HCT116 (cell line): ENCODE measurements at regions not wholly inside any gene's neighbourhood (a gene's known extent, or its start where the extent isn't known, plus 50 kb on each side); places are given as distances from the start of the nearest gene placed in this dataset.

Source experiments
- ATAC-seq: fragments of 200-7000 bp; cut with Tn5 transposase; 2 replicates; pipeline ENCODE4 v1.9.1; 2020; ENCODE audit warnings: mild to moderate bottlenecking, moderate library complexity
- BruUV-seq: library from RNA; stranded (reverse); fragments of 400-500 nt; replicated peaks from 2 replicates; lab custom pipeline; 2021; lab: Mats Ljungman, UMichigan
- CTCF ChIA-PET: fragments of 300-600 bp; sonication (Branson Sonifier 250); formaldehyde crosslinking; loops from one replicate; lab custom pipeline; 2021; ENCODE audit warnings: antibody characterized with exemption; lab: Charles Lee
- POLR2A ChIA-PET: fragments of 300-600, 350-600 bp; sonication (Branson Sonifier 250); formaldehyde crosslinking; loops from one replicate; lab custom pipeline; 2021; ENCODE audit warnings: antibody characterized with exemption; lab: Charles Lee
- RAD21 ChIA-PET, 2 experiments: fragments of 300-600 bp; sonication (Branson Sonifier 250); formaldehyde crosslinking; loops; one replicate each; lab custom pipeline; 2023; ENCODE audit warnings: low total read pairs in 2 of 2; ENCODE audit not compliant: uncharacterized antibody in 2 of 2, unreplicated experiment in 2 of 2, low non-redundant PET in 1 of 2; lab: Charles Lee
- DNase-seq: peaks from one replicate; pipeline ENCODE4 v3.0.0-alpha.2; 2010; ENCODE audit warnings: low read depth, low spot score
- H2AFZ ChIP-seq: fragments of 200-600 bp; shearing (Covaris generic), sonication (generic); 2 replicates; pipeline ENCODE4 v1.6.1; 2017; ENCODE audit warnings: low read depth, mixed run types, mixed read lengths, antibody characterized with exemption, low read length; ENCODE audit not compliant: poor library complexity, severe bottlenecking
- H3K27ac ChIP-seq: 2 replicates; pipeline ENCODE4 v1.5.1; 2012; ENCODE audit warnings: low read depth, low read length
- H3K27me3 ChIP-seq: fragments of 200-600 bp; sonication (generic); 2 replicates; pipeline ENCODE4 v1.6.1; 2016; ENCODE audit warnings: mixed run types, low read length, mixed read lengths; ENCODE audit not compliant: insufficient read depth
- H3K36me3 ChIP-seq, 2 experiments: fragments of 200-500 bp in 1 of 2; fragments of 200-600 bp in 1 of 2; sonication (Bioruptor generic) in 1 of 2; sonication (generic) in 1 of 2; 2 replicates each; pipeline versions ENCODE4 v1.5.1 to v1.6.1; 2014 to 2016; ENCODE audit warnings: low read length in 2 of 2, inconsistent platforms in 1 of 2, mixed read lengths in 1 of 2, mixed run types in 1 of 2; ENCODE audit not compliant: insufficient read depth in 2 of 2, control insufficient read depth in 1 of 2
- H3K4me1 ChIP-seq, 2 experiments: fragments of 200-600 bp in 1 of 2; sonication (generic) in 1 of 2; 2 replicates each; pipeline versions ENCODE4 v1.5.1 to v1.6.1; 2012 to 2017; ENCODE audit warnings: low read length in 2 of 2, inconsistent platforms in 1 of 2, mild to moderate bottlenecking in 1 of 2, mixed read lengths in 1 of 2, mixed run types in 1 of 2, moderate library complexity in 1 of 2; ENCODE audit not compliant: insufficient read depth in 2 of 2, control insufficient read depth in 1 of 2
- H3K4me2 ChIP-seq: fragments of 200-600 bp; sonication (generic); 2 replicates; pipeline ENCODE4 v1.6.1; 2017; ENCODE audit warnings: mixed run types, low read length, mixed read lengths
- H3K4me3 ChIP-seq, 2 experiments: fragments of 200-600 bp in 1 of 2; sonication (generic) in 1 of 2; replicated peaks in 1 of 2; 2 replicates each; pipeline ENCODE4 v1.5.1; 2011 to 2016; ENCODE audit warnings: low read length in 2 of 2, control low read depth in 1 of 2, low read depth in 1 of 2, mild to moderate bottlenecking in 1 of 2, mixed read lengths in 1 of 2, mixed run types in 1 of 2
- H3K79me2 ChIP-seq: fragments of 200-600 bp; sonication (generic); 2 replicates; pipeline ENCODE4 v1.6.1; 2017; ENCODE audit warnings: mild to moderate bottlenecking, mixed run types, low read length, moderate library complexity, mixed read lengths; ENCODE audit not compliant: insufficient read depth
- H3K9ac ChIP-seq: fragments of 200-600 bp; sonication (generic); 2 replicates; pipeline ENCODE4 v1.6.1; 2016; ENCODE audit warnings: low read length, mixed read lengths
- H3K9me2 ChIP-seq: fragments of 200-600 bp; sonication (generic), shearing (Covaris generic); 2 replicates; pipeline ENCODE4 v1.6.1; 2017; ENCODE audit warnings: mixed run types, mild to moderate bottlenecking, moderate library complexity; ENCODE audit not compliant: insufficient read depth
- H3K9me3 ChIP-seq, 2 experiments: fragments of 200-500 bp in 1 of 2; fragments of 200-600 bp in 1 of 2; sonication (Bioruptor generic) in 1 of 2; sonication (generic) in 1 of 2; 2 replicates each; pipeline ENCODE4 v1.6.1; 2014 to 2017; ENCODE audit warnings: low read length in 2 of 2, mixed read lengths in 2 of 2, inconsistent platforms in 1 of 2, low read depth in 1 of 2, mild to moderate bottlenecking in 1 of 2, mixed run types in 1 of 2, moderate library complexity in 1 of 2; ENCODE audit not compliant: control insufficient read depth in 1 of 2, insufficient read depth in 1 of 2
- H4K20me1 ChIP-seq: fragments of 200-600 bp; sonication (generic), shearing (Covaris generic); 2 replicates; pipeline ENCODE4 v1.6.1; 2017; ENCODE audit warnings: mixed run types, mild to moderate bottlenecking, moderate library complexity; ENCODE audit not compliant: insufficient read depth
- CBX3 ChIP-seq: IDR thresholded peaks from 2 replicates; pipeline ENCODE4 v1.6.1; 2012; ENCODE audit warnings: low read depth
- CEBPB ChIP-seq: IDR thresholded peaks from 2 replicates; pipeline ENCODE4 v1.6.1; 2012; ENCODE audit warnings: low read depth
- EZH2 ChIP-seq: fragments of 200-600 bp; sonication (generic); IDR thresholded peaks from 2 replicates; pipeline ENCODE4 v1.6.1; 2017; ENCODE audit warnings: antibody characterized with exemption, mixed run types
- EZH2phosphoT487 ChIP-seq: fragments of 200-600 bp; IDR thresholded peaks from 2 replicates; pipeline ENCODE4 v1.6.1; 2018; ENCODE audit warnings: antibody characterized with exemption, borderline replicate concordance
- JUND ChIP-seq: IDR thresholded peaks from 2 replicates; pipeline ENCODE4 v1.6.1; 2012
- POLR2AphosphoS5 ChIP-seq: IDR thresholded peaks from 2 replicates; pipeline ENCODE4 v1.6.1; 2011; ENCODE audit warnings: mild to moderate bottlenecking, low read depth, low read length, moderate library complexity
- SIN3A ChIP-seq: IDR thresholded peaks from 2 replicates; pipeline ENCODE4 v1.6.1; 2012; ENCODE audit warnings: low read depth
- SP1 ChIP-seq: IDR thresholded peaks from 2 replicates; pipeline ENCODE4 v1.6.1; 2012; ENCODE audit warnings: low read depth
- SRF ChIP-seq: IDR thresholded peaks from 2 replicates; pipeline ENCODE4 v1.6.1; 2012; ENCODE audit warnings: low read depth
- TCF7L2 ChIP-seq: IDR thresholded peaks from 2 replicates; pipeline ENCODE4 v1.7.0; 2011; ENCODE audit warnings: borderline replicate concordance, inconsistent platforms; ENCODE audit not compliant: insufficient read depth, insufficient read length; ENCODE audit errors: extremely low read depth
- YY1 ChIP-seq: IDR thresholded peaks from 2 replicates; pipeline ENCODE4 v1.6.1; 2011; ENCODE audit warnings: low read length, low read depth, moderate library complexity, mild to moderate bottlenecking; ENCODE audit not compliant: insufficient replicate concordance; ENCODE audit errors: extremely low read depth
- ZFX ChIP-seq: fragments of 450-650 bp; IDR thresholded peaks from 2 replicates; pipeline ENCODE4 v1.6.1; 2017
- ZNF274 ChIP-seq: fragments of 200-500 bp; sonication (Bioruptor generic); IDR thresholded peaks from 2 replicates; pipeline ENCODE4 v1.6.1; 2014; ENCODE audit warnings: mild to moderate bottlenecking, low read depth, low read length, inconsistent platforms
- intact Hi-C: fragments of 100-400 bp; cut with micrococcal nuclease; formaldehyde crosslinking; loops from 2 replicates; pipeline ENCODE4 v1.10.0; 2022
- TF ChIP-seq, protein P1 (sequence below), 3 experiments: fragments of 200-600 bp in 1 of 3; sonication (generic) in 1 of 3; IDR thresholded peaks in 2 of 3; conservative IDR thresholded peaks in 1 of 3; 2 replicates each; pipeline ENCODE4 v1.5.1; 2012 to 2017; ENCODE audit warnings: low read depth in 2 of 3, low read length in 2 of 3, antibody characterized with exemption in 1 of 3, borderline replicate concordance in 1 of 3, control low read depth in 1 of 3, mild to moderate bottlenecking in 1 of 3, mixed read lengths in 1 of 3, mixed run types in 1 of 3, moderate library complexity in 1 of 3; ENCODE audit not compliant: insufficient read depth in 1 of 3
- TF ChIP-seq, protein P2 (sequence below): IDR thresholded peaks from 2 replicates; pipeline ENCODE4 v1.6.1; 2012

DNA sequence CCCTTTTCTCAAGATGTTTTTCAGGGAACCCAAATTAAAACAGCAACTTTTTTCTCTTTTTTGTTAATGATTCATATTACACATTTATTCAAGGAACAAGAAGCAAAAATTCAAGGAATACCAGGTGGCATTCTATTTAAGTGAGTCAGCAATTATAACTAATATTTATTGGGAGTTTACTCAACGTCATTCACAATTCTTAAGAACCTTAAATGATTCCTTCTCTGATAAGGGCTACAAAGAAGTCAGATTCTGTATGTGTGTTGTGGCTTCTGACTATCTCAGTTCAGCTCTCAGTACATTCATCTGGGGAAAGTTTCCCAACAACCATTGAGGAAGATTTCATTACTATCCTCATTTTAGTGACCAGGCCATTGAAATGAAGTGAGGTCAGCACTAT is 470.7 kb upstream of the AKR1E2 start:
- no peaks in the 10 kb centered on the region for H3K27me3 ChIP-seq
- intact Hi-C loops, result loop anchor here (10.0 kb wide), 2 partner anchors 299 to 379 kb away; no protein-coding TSS in a partner anchor
- ATAC-seq (no peak), DNase-seq (no peak)
- no peaks in the 10 kb centered on the region for H3K36me3 ChIP-seq
- H3K9me2 ChIP-seq, result peaks cover 7% of the 10 kb centered on the region; the same call in 1 of the 2 replicates
- CTCF ChIA-PET, result no interaction called here
- H3K4me2 ChIP-seq, result peak overlapping the region; percentile 76
- peaks cover 25 to 34% of the 10 kb centered on the region in 2 experiments for H3K4me1 ChIP-seq
- H3K79me2 ChIP-seq, result no peaks in the 10 kb centered on the region
- H4K20me1 ChIP-seq, result no peaks in the 10 kb centered on the region
- no peak overlapping the region for H3K9ac ChIP-seq
- BruUV-seq, result no TSS peak
- no peak overlapping the region; the same call in 1 of the 2 replicates for H3K27ac ChIP-seq
- TF ChIP-seq POLR2AphosphoS5, result no peak
- peak; percentile 19; the same call in 1 of the 2 replicates for TF ChIP-seq JUND
- TF ChIP-seq EZH2, result no peak
- no peak for TF ChIP-seq ZFX
- TF ChIP-seq, protein P1, sequence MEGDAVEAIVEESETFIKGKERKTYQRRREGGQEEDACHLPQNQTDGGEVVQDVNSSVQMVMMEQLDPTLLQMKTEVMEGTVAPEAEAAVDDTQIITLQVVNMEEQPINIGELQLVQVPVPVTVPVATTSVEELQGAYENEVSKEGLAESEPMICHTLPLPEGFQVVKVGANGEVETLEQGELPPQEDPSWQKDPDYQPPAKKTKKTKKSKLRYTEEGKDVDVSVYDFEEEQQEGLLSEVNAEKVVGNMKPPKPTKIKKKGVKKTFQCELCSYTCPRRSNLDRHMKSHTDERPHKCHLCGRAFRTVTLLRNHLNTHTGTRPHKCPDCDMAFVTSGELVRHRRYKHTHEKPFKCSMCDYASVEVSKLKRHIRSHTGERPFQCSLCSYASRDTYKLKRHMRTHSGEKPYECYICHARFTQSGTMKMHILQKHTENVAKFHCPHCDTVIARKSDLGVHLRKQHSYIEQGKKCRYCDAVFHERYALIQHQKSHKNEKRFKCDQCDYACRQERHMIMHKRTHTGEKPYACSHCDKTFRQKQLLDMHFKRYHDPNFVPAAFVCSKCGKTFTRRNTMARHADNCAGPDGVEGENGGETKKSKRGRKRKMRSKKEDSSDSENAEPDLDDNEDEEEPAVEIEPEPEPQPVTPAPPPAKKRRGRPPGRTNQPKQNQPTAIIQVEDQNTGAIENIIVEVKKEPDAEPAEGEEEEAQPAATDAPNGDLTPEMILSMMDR (IDR thresholded peaks at IDR 0.05 in 2 of 3, conservative IDR thresholded peaks at IDR 0.05 in 1 of 3; ENCODE audit: borderline replicate concordance in 1 of 3, insufficient read depth in 1 of 3, low read depth in 2 of 3, low read length in 2 of 3), result no peak
- no peak for TF ChIP-seq CEBPB
- TF ChIP-seq, all 23 proteins: peak for 1
- RAD21 ChIA-PET, result no interaction called here
- no peaks in the 10 kb centered on the region for H3K9me3 ChIP-seq
- H3K4me3 ChIP-seq, result peak overlapping the region in 1 of 2 experiments; percentile 47; a peak in 1 of 4 replicates
- H2AFZ ChIP-seq, result peak overlapping the region; percentile 72
- POLR2A ChIA-PET, result interaction anchor here (1.8 kb wide), 1 partner anchor 573 kb away, joined by 4 read pairs; no protein-coding TSS in a partner anchor

DNA sequence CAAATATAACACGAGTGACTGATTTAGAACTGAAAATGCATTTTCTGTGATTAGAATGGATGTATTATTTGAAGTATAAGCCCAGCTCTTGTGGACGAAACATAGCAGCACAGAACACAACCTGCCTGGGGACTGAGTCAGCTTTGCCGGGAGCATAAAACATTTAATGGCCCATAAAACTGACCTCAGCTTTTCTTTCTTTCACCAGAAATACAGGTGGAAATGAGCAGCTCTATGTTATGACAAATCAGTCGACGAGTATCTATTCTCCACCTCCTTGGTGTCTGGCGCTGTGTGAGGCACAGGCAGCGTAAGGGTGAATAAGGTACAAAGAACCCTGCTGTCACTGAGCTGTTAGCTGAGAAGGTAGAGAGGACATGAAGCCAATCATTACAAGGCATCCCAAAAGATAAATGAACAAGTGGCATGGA is 471.6 kb upstream of the AKR1E2 start:
- H3K4me2 ChIP-seq, result peak overlapping the region; percentile 76
- TF ChIP-seq, protein P2, sequence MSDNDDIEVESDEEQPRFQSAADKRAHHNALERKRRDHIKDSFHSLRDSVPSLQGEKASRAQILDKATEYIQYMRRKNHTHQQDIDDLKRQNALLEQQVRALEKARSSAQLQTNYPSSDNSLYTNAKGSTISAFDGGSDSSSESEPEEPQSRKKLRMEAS, result 0 out of 2 replicates have a peak, but pooled peaks have one; percentile 48
- TF ChIP-seq EZH2 (no peak), TCF7L2 (peak; percentile 65), ZFX (no peak), SRF (no peak), JUND (peak; percentile 78), CBX3 (peak; percentile 79), SP1 (peak; percentile 65), POLR2AphosphoS5 (peak; percentile 41; the same call in 1 of the 2 replicates), CEBPB (0 out of 2 replicates have a peak, but pooled peaks have one; percentile 50), SIN3A (0 out of 2 replicates have a peak, but pooled peaks have one; percentile 57), EZH2phosphoT487 (no peak), ZNF274 (no peak), YY1 (no peak)

More for the DNA sequence above, 471.6 kb upstream of the AKR1E2 start:
- Histone ChIP-seq H3K9me3 (no peaks in the 10 kb centered on the region), H3K4me3 (peak overlapping the region; percentile 1 to 47), H4K20me1 (no peaks in the 10 kb centered on the region), H3K27ac (peak overlapping the region; percentile 64), H3K9ac (peak overlapping the region; percentile 54), H2AFZ (peak overlapping the region; percentile 47), H3K27me3 (no peaks in the 10 kb centered on the region), H3K79me2 (no peaks in the 10 kb centered on the region), H3K36me3 (no peaks in the 10 kb centered on the region), H3K4me1 (peaks cover 25 to 34% of the 10 kb centered on the region in 2 experiments), H3K9me2 (no peaks in the 10 kb centered on the region)
- CTCF ChIA-PET, result interaction anchor here (0.9 to 1.3 kb wide), 2 partner anchors 10 to 302 kb away, joined by 3 to 4 read pairs; no protein-coding TSS in a partner anchor
- DNase-seq (peak; percentile 88), ATAC-seq (peak; percentile 93)
- no TSS peak for BruUV-seq
- RAD21 ChIA-PET, result interaction anchor here in 1 of 2 experiments (0.9 kb wide), 1 partner anchor 37 kb away, joined by 3 read pairs; no protein-coding TSS in a partner anchor
- intact Hi-C loops, result loop anchor here (10.0 kb wide), 2 partner anchors 300 to 380 kb away; no protein-coding TSS in a partner anchor
- POLR2A ChIA-PET, result interaction anchor here (0.9 to 2.0 kb wide), 6 partner anchors 10 to 577 kb away, joined by 3 to 12 read pairs (median 4); partner anchors contain the start of gene KLF6
